H1 (cell line): ENCODE measurements at regions not wholly inside any gene's neighbourhood (a gene's known extent, or its start where the extent isn't known, plus 50 kb on each side); places are given as distances from the start of the nearest gene placed in this dataset.

Source experiments
- BCL11A ChIP-seq, 2 experiments: IDR thresholded peaks; one replicate each; pipeline ENCODE4 v1.6.1; 2011; ENCODE audit warnings: low read depth in 2 of 2, low read length in 2 of 2, mild to moderate bottlenecking in 2 of 2
- HDAC2 ChIP-seq, 2 experiments: fragments of 300-600 bp in 1 of 2; sonication (generic) in 1 of 2; IDR thresholded peaks; 2 replicates each; pipeline ENCODE4 v1.6.1; 2011 to 2012; ENCODE audit warnings: low read depth in 2 of 2, low read length in 2 of 2, mild to moderate bottlenecking in 2 of 2, moderate library complexity in 2 of 2, borderline replicate concordance in 1 of 2, inconsistent platforms in 1 of 2
- KDM4A ChIP-seq: IDR thresholded peaks from one replicate; pipeline ENCODE4 v1.7.1; 2012; ENCODE audit warnings: low read depth, mild to moderate bottlenecking, moderate library complexity, low read length, inconsistent platforms; ENCODE audit not compliant: severe bottlenecking

DNA sequence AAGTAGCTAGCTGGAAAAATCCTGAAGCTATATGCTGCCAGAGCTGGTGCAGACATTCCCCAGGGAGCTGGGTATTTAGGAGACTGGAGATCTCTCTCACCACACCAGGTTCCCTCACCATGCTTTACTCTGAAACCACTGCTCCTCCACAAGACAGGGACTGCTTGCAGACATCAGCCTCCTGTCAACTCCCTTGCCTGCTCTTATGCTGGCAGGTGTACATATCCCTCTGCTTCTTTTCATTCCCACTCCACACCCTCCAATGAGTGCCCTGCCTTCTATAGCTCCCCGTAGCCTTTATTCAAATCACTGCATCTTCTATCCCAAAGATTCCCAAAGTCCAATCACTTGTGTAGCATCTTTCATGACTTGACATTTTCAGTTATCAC, 380.7 kb downstream of the NFIB start (continued):
- TF ChIP-seq KDM4A (no peak), BCL11A (IDR thresholded peaks at IDR 0.05; ENCODE audit: low read depth in 2 of 2, low read length in 2 of 2) (no peak), HDAC2 (IDR thresholded peaks at IDR 0.05; ENCODE audit: borderline replicate concordance in 1 of 2, low read depth in 2 of 2, low read length in 2 of 2) (no peak)
